VCaP (cell line): ENCODE measurements at regions not wholly inside any gene's neighbourhood (a gene's known extent, or its start where the extent isn't known, plus 50 kb on each side); places are given as distances from the start of the nearest gene placed in this dataset.

ENCODE experiments used
- H3K27ac ChIP-seq: fragments of 450-650 bp; 2 replicates; pipeline ENCODE4 v1.5.1; 2017
- CTCF ChIP-seq: fragments of 450-650 bp; conservative IDR thresholded peaks from 2 replicates; pipeline ENCODE4 v1.5.1; 2017; ENCODE audit warnings: mild to moderate bottlenecking, moderate library complexity

GRCh38 chr14:94960285-94961001 lies 190.5 kb upstream of the GSC start:
- TF ChIP-seq CTCF = no peak
- H3K27ac ChIP-seq = no peak overlapping the region

GRCh38 chr14:94953541-94954260 lies 183.8 kb upstream of the GSC start:
- H3K27ac ChIP-seq = no peak overlapping the region
- no peak for TF ChIP-seq CTCF

- no peak overlapping the region for H3K27ac ChIP-seq
- no peak for TF ChIP-seq CTCF
These were observed 182.2 kb upstream of the GSC start for GRCh38 chr14:94952097-94952496.

- TF ChIP-seq CTCF = no peak
- no peak overlapping the region for H3K27ac ChIP-seq
These were observed 176.3 kb upstream of the GSC start for GRCh38 chr14:94946244-94946643.

- TF ChIP-seq CTCF = no peak
- H3K27ac ChIP-seq = no peak overlapping the region
These were observed 175.7 kb upstream of the GSC start for GRCh38 chr14:94945615-94946014.

- no peak overlapping the region for H3K27ac ChIP-seq
- TF ChIP-seq CTCF = no peak
These were observed 174.8 kb upstream of the GSC start for GRCh38 chr14:94944636-94945258.

- TF ChIP-seq CTCF = no peak
- no peak overlapping the region for H3K27ac ChIP-seq
These were observed 172.7 kb upstream of the GSC start for GRCh38 chr14:94942601-94943000.
